AG09319 (cell line): ENCODE measurements at regions not wholly inside any gene's neighbourhood (a gene's known extent, or its start where the extent isn't known, plus 50 kb on each side); places are given as distances from the start of the nearest gene placed in this dataset.

Experiments used
- DNase-seq: peaks from one replicate; pipeline ENCODE4 v3.0.0-alpha.2; 2010; ENCODE audit warnings: low read depth; ENCODE audit errors: extremely low read depth
- CTCF ChIP-seq: IDR thresholded peaks from 2 replicates; pipeline ENCODE4 v1.5.1; 2011; ENCODE audit warnings: low read depth, mild to moderate bottlenecking, inconsistent platforms, low read length, moderate library complexity

- no peak for TF ChIP-seq CTCF
- no peak for DNase-seq
Measured at GRCh38 chr5:21236104-21236503, 1248.1 kb upstream of the CDH18 start.

- no peak for TF ChIP-seq CTCF
- no peak for DNase-seq
Measured at GRCh38 chr5:21225223-21226064, 1237.4 kb upstream of the CDH18 start.

GRCh38 chr5:21221616-21222015 lies 1233.6 kb upstream of the CDH18 start:
- no peak for TF ChIP-seq CTCF
- DNase-seq, result no peak

GRCh38 chr5:21219966-21220365 lies 1232.0 kb upstream of the CDH18 start:
- no peak for TF ChIP-seq CTCF

GRCh38 chr5:21219251-21219650 lies 1231.3 kb upstream of the CDH18 start:
- no peak for DNase-seq

More at GRCh38 chr5:21219966-21220365, 1232.0 kb upstream of the CDH18 start:
- DNase-seq, result no peak

GRCh38 chr5:21212026-21212425 lies 1224.0 kb upstream of the CDH18 start:
- TF ChIP-seq CTCF, result no peak
- DNase-seq, result no peak

More at GRCh38 chr5:21219251-21219650, 1231.3 kb upstream of the CDH18 start:
- no peak for TF ChIP-seq CTCF

GRCh38 chr5:21209409-21209808 lies 1221.4 kb upstream of the CDH18 start:
- no peak for DNase-seq
- no peak for TF ChIP-seq CTCF
